ENCODE measurements at regions not wholly inside any gene's neighbourhood (a gene's known extent, or its start where the extent isn't known, plus 50 kb on each side); places are given as distances from the start of the nearest gene placed in this dataset.

GRCh38 chr9:25254051-25254450 lies 424.2 kb downstream of the TUSC1 start:
- no peak for DNase-seq
- Histone ChIP-seq H3K79me2 (ENCODE audit: insufficient read depth) (no peaks in the 10 kb centered on the region), H3K4me1 (ENCODE audit: control insufficient read depth in 1 of 2, insufficient read depth in 2 of 2, low read depth in 1 of 2, low read length in 1 of 2) (no peaks in the 10 kb centered on the region; a peak in 1 of 4 replicates), H3K9ac (no peak overlapping the region), H2AFZ (ENCODE audit: low read depth) (no peak overlapping the region), H3K36me3 (replicated peaks in 1 of 2; ENCODE audit: control insufficient read depth in 1 of 2, insufficient read depth in 2 of 2, low read length in 1 of 2) (no peaks in the 10 kb centered on the region), H3K4me3 (ENCODE audit: low read depth in 2 of 2, low read length in 1 of 2) (no peak overlapping the region), H3K27ac (ENCODE audit: low read depth in 2 of 2, low read length in 1 of 2) (no peak overlapping the region), H4K20me1 (ENCODE audit: insufficient read depth) (no peaks in the 10 kb centered on the region), H3K9me2 (no peaks in the 10 kb centered on the region), H3K27me3 (ENCODE audit: insufficient read depth) (no peaks in the 10 kb centered on the region), H3F3A (replicated peaks; ENCODE audit: insufficient read depth) (no peaks in the 10 kb centered on the region), H3K4me2 (no peak overlapping the region), H3K9me3 (no peaks in the 10 kb centered on the region)
- ChIA-PET POLR2A (no interaction called here), CTCF (no interaction called here)
- TF ChIP-seq TCF12 (IDR thresholded peaks at IDR 0.05), result no peak
- no peak for TF ChIP-seq GABPA (IDR thresholded peaks at IDR 0.05; ENCODE audit: low read depth)
- TF ChIP-seq YY1 (IDR thresholded peaks at IDR 0.05; ENCODE audit: low read depth), result no peak
- TF ChIP-seq RCOR1 (IDR thresholded peaks at IDR 0.05; ENCODE audit: low read length), result no peak
- TF ChIP-seq NRF1 (IDR thresholded peaks at IDR 0.05; ENCODE audit: low read depth, low read length), result no peak
- no peak for TF ChIP-seq USF1 (IDR thresholded peaks at IDR 0.05; ENCODE audit: borderline replicate concordance, low read depth)
- TF ChIP-seq SMC3 (IDR thresholded peaks at IDR 0.05; ENCODE audit: low read depth, low read length), result no peak
- TF ChIP-seq MXI1 (IDR thresholded peaks at IDR 0.05; ENCODE audit: low read depth, low read length), result no peak
- TF ChIP-seq CTCF (IDR thresholded peaks at IDR 0.05), result no peak
- TF ChIP-seq CHD2 (IDR thresholded peaks at IDR 0.05; ENCODE audit: low read length, partially characterized antibody), result no peak
- 11% methylated on average over 2 of the region's 2 CpGs for WGBS (ENCODE audit: low lambda C conversion rate)

GRCh38 chr9:25241421-25241820 lies 436.8 kb downstream of the TUSC1 start:
- DNase-seq, result no peak
- 19% methylated on average over 3 of the region's 3 CpGs for WGBS (ENCODE audit: low lambda C conversion rate)
- Histone ChIP-seq H3K9ac (no peak overlapping the region), H3K9me3 (no peaks in the 10 kb centered on the region), H3F3A (replicated peaks; ENCODE audit: insufficient read depth) (no peaks in the 10 kb centered on the region), H2AFZ (ENCODE audit: low read depth) (no peak overlapping the region), H3K4me1 (ENCODE audit: control insufficient read depth in 1 of 2, insufficient read depth in 2 of 2, low read depth in 1 of 2, low read length in 1 of 2) (no peaks in the 10 kb centered on the region), H3K27ac (ENCODE audit: low read depth in 2 of 2, low read length in 1 of 2) (no peak overlapping the region), H3K27me3 (ENCODE audit: insufficient read depth) (no peaks in the 10 kb centered on the region), H3K9me2 (no peaks in the 10 kb centered on the region), H3K4me3 (ENCODE audit: low read depth in 2 of 2, low read length in 1 of 2) (no peak overlapping the region), H3K36me3 (replicated peaks in 1 of 2; ENCODE audit: control insufficient read depth in 1 of 2, insufficient read depth in 2 of 2, low read length in 1 of 2) (no peaks in the 10 kb centered on the region), H3K4me2 (no peak overlapping the region), H4K20me1 (ENCODE audit: insufficient read depth) (no peaks in the 10 kb centered on the region), H3K79me2 (ENCODE audit: insufficient read depth) (no peaks in the 10 kb centered on the region)
- ChIA-PET CTCF (no interaction called here), POLR2A (no interaction called here)
- TF ChIP-seq TCF12 (IDR thresholded peaks at IDR 0.05) (no peak), NRF1 (IDR thresholded peaks at IDR 0.05; ENCODE audit: low read depth, low read length) (no peak)
